SK-N-SH (cell line): ENCODE measurements at regions not wholly inside any gene's neighbourhood (a gene's known extent, or its start where the extent isn't known, plus 50 kb on each side); places are given as distances from the start of the nearest gene placed in this dataset.

ENCODE experiments used
- CTCF ChIA-PET: fragments of 300-600, 350-600 bp; formaldehyde crosslinking; extraction: SDS; loops from one replicate; lab custom pipeline; 2021; lab: Yijun Ruan, JAX
- POLR2A ChIA-PET: fragments of 350-600 bp; sonication (Branson Sonifier 250); formaldehyde crosslinking; extraction: SDS; loops from one replicate; lab custom pipeline; 2020; ENCODE audit warnings: antibody characterized with exemption, inconsistent platforms; lab: Yijun Ruan, JAX
- DNase-seq: peaks from one replicate; pipeline ENCODE4 v3.0.0; 2012
- H2AFZ ChIP-seq: fragments of 200-600 bp; sonication (generic); 2 replicates; pipeline ENCODE4 v1.8.1; 2016; ENCODE audit warnings: antibody characterized with exemption, mild to moderate bottlenecking, low read depth
- H3F3A ChIP-seq: fragments of 200-600 bp; sonication (generic); replicated peaks from 2 replicates; pipeline ENCODE3; 2016; ENCODE audit warnings: antibody characterized with exemption, mild to moderate bottlenecking; ENCODE audit not compliant: insufficient read depth
- H3K27ac ChIP-seq, 2 experiments: fragments of 200-500 bp in 1 of 2; fragments of 200-600 bp in 1 of 2; sonication (Bioruptor generic) in 1 of 2; sonication (generic), shearing (Covaris generic) in 1 of 2; 2 replicates each; pipeline versions ENCODE4 v1.5.1 to v1.6.1; 2014 to 2016; ENCODE audit warnings: low read depth in 2 of 2, inconsistent platforms in 1 of 2, low read length in 1 of 2, mild to moderate bottlenecking in 1 of 2, mixed read lengths in 1 of 2
- H3K27me3 ChIP-seq: fragments of 200-600 bp; sonication (generic), shearing (Covaris generic); 2 replicates; pipeline ENCODE4 v1.6.1; 2016; ENCODE audit warnings: mixed run types; ENCODE audit not compliant: insufficient read depth
- H3K36me3 ChIP-seq, 2 experiments: fragments of 200-500 bp in 1 of 2; fragments of 200-600 bp in 1 of 2; sonication (Bioruptor generic) in 1 of 2; sonication (generic) in 1 of 2; replicated peaks in 1 of 2; 2 replicates each; pipeline versions ENCODE3 to v1.5.1; 2014 to 2016; ENCODE audit warnings: low read length in 1 of 2, mild to moderate bottlenecking in 1 of 2; ENCODE audit not compliant: insufficient read depth in 2 of 2, control insufficient read depth in 1 of 2
- H3K4me1 ChIP-seq, 2 experiments: fragments of 200-500 bp in 1 of 2; fragments of 200-600 bp in 1 of 2; sonication (Bioruptor generic) in 1 of 2; sonication (generic), shearing (Covaris generic) in 1 of 2; 2 replicates each; pipeline versions ENCODE4 v1.5.1 to v1.6.1; 2014 to 2016; ENCODE audit warnings: low read depth in 1 of 2, low read length in 1 of 2, mixed run types in 1 of 2; ENCODE audit not compliant: insufficient read depth in 2 of 2, control insufficient read depth in 1 of 2
- H3K4me2 ChIP-seq: fragments of 200-600 bp; sonication (generic), shearing (Covaris generic); 2 replicates; pipeline ENCODE4 v1.6.1; 2017; ENCODE audit warnings: mixed run types
- H3K4me3 ChIP-seq, 2 experiments: fragments of 200-500 bp in 1 of 2; fragments of 200-600 bp in 1 of 2; sonication (Bioruptor generic) in 1 of 2; sonication (generic), shearing (Covaris generic) in 1 of 2; 2 replicates each; pipeline versions ENCODE4 v1.5.1 to v1.8.1; 2014 to 2016; ENCODE audit warnings: low read depth in 2 of 2, inconsistent platforms in 1 of 2, low read length in 1 of 2, mild to moderate bottlenecking in 1 of 2, mixed read lengths in 1 of 2, moderate library complexity in 1 of 2
- H3K79me2 ChIP-seq: fragments of 200-600 bp; sonication (generic); 2 replicates; pipeline ENCODE4 v1.8.1; 2017; ENCODE audit warnings: mild to moderate bottlenecking; ENCODE audit not compliant: insufficient read depth
- H3K9ac ChIP-seq: fragments of 200-600 bp; sonication (generic); 2 replicates; pipeline ENCODE4 v1.6.1; 2017; ENCODE audit warnings: mixed run types
- H3K9me2 ChIP-seq: fragments of 200-600 bp; sonication (generic); 2 replicates; pipeline ENCODE4 v1.6.1; 2017; ENCODE audit warnings: mixed run types
- H3K9me3 ChIP-seq: fragments of 200-600 bp; sonication (generic); 2 replicates; pipeline ENCODE4 v1.6.1; 2017; ENCODE audit warnings: mixed run types, mild to moderate bottlenecking, moderate library complexity
- H4K20me1 ChIP-seq: fragments of 200-600 bp; sonication (generic); 2 replicates; pipeline ENCODE4 v1.6.1; 2017; ENCODE audit warnings: mild to moderate bottlenecking, mixed run types; ENCODE audit not compliant: insufficient read depth
- CHD2 ChIP-seq: fragments of 150-350 bp; IDR thresholded peaks from 2 replicates; pipeline ENCODE4 v1.6.1; 2018; ENCODE audit warnings: low read length; ENCODE audit not compliant: partially characterized antibody
- CTCF ChIP-seq: fragments of 200-600 bp; sonication (generic); IDR thresholded peaks from 2 replicates; pipeline ENCODE4 v1.6.1; 2017; ENCODE audit warnings: antibody characterized with exemption, mild to moderate bottlenecking, moderate library complexity
- EZH2phosphoT487 ChIP-seq: fragments of 200-600 bp; sonication (generic); IDR thresholded peaks from 2 replicates; pipeline ENCODE4 v1.6.1; 2017; ENCODE audit warnings: low read depth, mixed run types, mild to moderate bottlenecking, antibody characterized with exemption, moderate library complexity, borderline replicate concordance
- FOXJ3 ChIP-seq: sonication (generic); formaldehyde crosslinking; IDR thresholded peaks from 2 replicates; pipeline ENCODE4 v1.5.1; 2020; ENCODE audit warnings: mild to moderate bottlenecking, missing genetic modification reagents
- GABPA ChIP-seq: IDR thresholded peaks from 2 replicates; pipeline ENCODE4 v1.4.0; 2012; ENCODE audit warnings: low read depth, mild to moderate bottlenecking
- GATA2 ChIP-seq: sonication (generic); formaldehyde crosslinking; IDR thresholded peaks from 2 replicates; pipeline ENCODE4 v1.5.0; 2020; ENCODE audit warnings: mild to moderate bottlenecking, missing genetic modification reagents
- JUND ChIP-seq: IDR thresholded peaks from 2 replicates; pipeline ENCODE4 v1.4.0; 2012
- MAX ChIP-seq: IDR thresholded peaks from 2 replicates; pipeline ENCODE4 v1.4.0; 2012; ENCODE audit warnings: low read depth
- MEF2A ChIP-seq: IDR thresholded peaks from 2 replicates; pipeline ENCODE4 v1.4.0; 2012; ENCODE audit warnings: low read depth, borderline replicate concordance
- MXI1 ChIP-seq: IDR thresholded peaks from 2 replicates; pipeline ENCODE4 v1.6.1; 2012; ENCODE audit warnings: mild to moderate bottlenecking, low read depth, low read length, improper control_type of control experiment
- REST ChIP-seq: IDR thresholded peaks from 2 replicates; pipeline ENCODE4 v1.6.1; 2012; ENCODE audit warnings: mild to moderate bottlenecking, low read depth, low read length, moderate library complexity
- RFX5 ChIP-seq: IDR thresholded peaks from 2 replicates; pipeline ENCODE4 v1.6.1; 2012; ENCODE audit warnings: mild to moderate bottlenecking, improper control_type of control experiment, low read length
- RXRA ChIP-seq: IDR thresholded peaks from 2 replicates; pipeline ENCODE4 v1.4.0; 2012; ENCODE audit warnings: low read depth, mild to moderate bottlenecking, borderline replicate concordance
- SIN3A ChIP-seq: IDR thresholded peaks from 2 replicates; pipeline ENCODE4 v1.6.1; 2012; ENCODE audit warnings: low read depth, mild to moderate bottlenecking, low read length, moderate library complexity, borderline replicate concordance
- SMC3 ChIP-seq: IDR thresholded peaks from 2 replicates; pipeline ENCODE4 v1.6.1; 2012; ENCODE audit warnings: low read depth, low read length, improper control_type of control experiment
- TAF1 ChIP-seq: IDR thresholded peaks from 2 replicates; pipeline ENCODE4 v1.6.1; 2012; ENCODE audit warnings: low read depth, mild to moderate bottlenecking, low read length, moderate library complexity, borderline replicate concordance
- TCF12 ChIP-seq: IDR thresholded peaks from 2 replicates; pipeline ENCODE4 v1.4.0; 2012
- TEAD4 ChIP-seq: IDR thresholded peaks from 2 replicates; pipeline ENCODE4 v1.4.0; 2012; ENCODE audit warnings: mild to moderate bottlenecking, borderline replicate concordance; ENCODE audit not compliant: insufficient read depth
- USF1 ChIP-seq: IDR thresholded peaks from 2 replicates; pipeline ENCODE4 v1.4.0; 2012; ENCODE audit warnings: low read depth, borderline replicate concordance
- YY1 ChIP-seq: IDR thresholded peaks from 2 replicates; pipeline ENCODE4 v1.4.0; 2012; ENCODE audit warnings: low read depth, mild to moderate bottlenecking
- WGBS: methylation state at CpG from one replicate; pipeline ENCODE4 v1.1.6; 2017; ENCODE audit warnings: low lambda C conversion rate; 5-methylcytosine and 5-hydroxymethylcytosine counted together

GRCh38 chr11:111169367-111169766, 76.2 kb upstream of the POU2AF2 start:
- no peaks in the 10 kb centered on the region for H3K27me3 ChIP-seq
- WGBS, result 86% methylated on average over 5 of the region's 5 CpGs
- H3K9me2 ChIP-seq, result no peaks in the 10 kb centered on the region
- CTCF ChIA-PET, result no interaction called here
- DNase-seq, result no peak
- POLR2A ChIA-PET, result no interaction called here
- no peak overlapping the region for H3K27ac ChIP-seq
- no peaks in the 10 kb centered on the region for H4K20me1 ChIP-seq
- H3K4me2 ChIP-seq, result no peak overlapping the region
- H3K4me1 ChIP-seq, result no peaks in the 10 kb centered on the region; a peak in 1 of 4 replicates
- H2AFZ ChIP-seq, result no peak overlapping the region
- TF ChIP-seq RXRA (no peak), TCF12 (no peak), MEF2A (no peak), FOXJ3 (CRISPR knock-in tag) (no peak), TEAD4 (no peak)
- no peaks in the 10 kb centered on the region for H3K9me3 ChIP-seq
- no peak overlapping the region for H3K9ac ChIP-seq
- no peaks in the 10 kb centered on the region for H3K79me2 ChIP-seq
- H3K4me3 ChIP-seq, result no peak overlapping the region
- H3F3A ChIP-seq, result no peaks in the 10 kb centered on the region
- no peaks in the 10 kb centered on the region for H3K36me3 ChIP-seq

GRCh38 chr11:111168871-111169270, 76.7 kb upstream of the POU2AF2 start:
- H3K4me3 ChIP-seq, result no peak overlapping the region
- no peaks in the 10 kb centered on the region for H3F3A ChIP-seq
- TF ChIP-seq MXI1 (no peak), TAF1 (no peak), CHD2 (no peak), SIN3A (no peak), MAX (no peak), JUND (no peak), CTCF (no peak), RXRA (no peak), RFX5 (no peak), GABPA (no peak), GATA2 (no peak), MEF2A (no peak), YY1 (no peak), TCF12 (no peak), USF1 (no peak), SMC3 (no peak), REST (no peak), FOXJ3 (CRISPR knock-in tag) (no peak), EZH2phosphoT487 (no peak)
- no peak overlapping the region for H3K27ac ChIP-seq
- no peak overlapping the region for H3K9ac ChIP-seq
- no peaks in the 10 kb centered on the region for H3K27me3 ChIP-seq
- no peaks in the 10 kb centered on the region for H3K79me2 ChIP-seq
- POLR2A ChIA-PET, result no interaction called here
- no peaks in the 10 kb centered on the region; a peak in 1 of 4 replicates for H3K4me1 ChIP-seq
- CTCF ChIA-PET, result no interaction called here
- no peaks in the 10 kb centered on the region for H3K9me2 ChIP-seq
- H3K4me2 ChIP-seq, result no peak overlapping the region
- no peaks in the 10 kb centered on the region for H3K9me3 ChIP-seq
- 52% methylated on average over 2 of the region's 2 CpGs for WGBS
- no peak overlapping the region for H2AFZ ChIP-seq
- no peak for DNase-seq
- no peaks in the 10 kb centered on the region for H3K36me3 ChIP-seq
- H4K20me1 ChIP-seq, result no peaks in the 10 kb centered on the region
